Urothelium cell line (cell line): ENCODE measurements at regions not wholly inside any gene's neighbourhood (a gene's known extent, or its start where the extent isn't known, plus 50 kb on each side); places are given as distances from the start of the nearest gene placed in this dataset.
A peak's percentile ranks its signal among the peaks of the same experiment; 100 is the strongest.

Source experiments
- DNase-seq: peaks from one replicate; pipeline ENCODE4 v3.0.0; 2011; ENCODE audit warnings: low spot score, mixed read lengths
- FAIRE-seq: peaks from 2 replicates; lab custom pipeline; 2011; peaks lifted over from hg19 to GRCh38; lab: Jason Lieb, UNC

DNA sequence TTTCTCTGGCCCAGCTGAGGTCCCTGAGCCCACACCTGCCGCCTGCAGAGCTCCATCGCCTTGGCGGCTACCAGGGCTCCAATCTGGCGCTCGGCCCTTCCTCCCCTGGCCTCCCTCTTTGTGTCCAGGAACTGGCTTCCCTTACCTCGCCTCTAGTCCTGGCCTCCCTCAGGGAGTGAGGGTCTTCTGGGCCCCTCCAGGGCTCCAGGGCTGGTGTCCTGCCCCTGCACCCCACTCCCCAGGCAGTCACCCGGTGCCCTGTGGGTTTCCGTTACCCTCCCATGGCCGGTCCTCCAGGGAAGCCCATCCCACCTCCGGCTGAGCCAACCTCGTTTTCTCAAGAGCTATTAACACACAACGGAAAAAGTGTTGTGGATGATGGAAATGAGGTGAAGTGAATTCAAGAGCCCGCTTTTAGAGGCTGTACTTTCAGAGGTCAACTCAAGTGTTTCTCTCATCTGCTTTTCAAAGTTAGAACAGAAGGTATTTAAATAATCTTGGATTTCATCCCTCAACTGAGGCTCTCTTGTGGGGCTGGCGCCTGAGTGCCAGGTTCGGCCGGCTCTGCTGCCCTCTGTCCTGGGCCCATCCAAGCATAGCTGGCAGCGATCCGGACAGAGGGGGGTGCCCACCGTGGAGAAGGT is 131.9 kb downstream of the ASB1 start:
- FAIRE-seq, result no peak
- no peak for DNase-seq

- FAIRE-seq (no peak), DNase-seq (no peak)
Measured at GRCh38 chr2:238560234-238560633, 133.5 kb downstream of the ASB1 start.

DNA sequence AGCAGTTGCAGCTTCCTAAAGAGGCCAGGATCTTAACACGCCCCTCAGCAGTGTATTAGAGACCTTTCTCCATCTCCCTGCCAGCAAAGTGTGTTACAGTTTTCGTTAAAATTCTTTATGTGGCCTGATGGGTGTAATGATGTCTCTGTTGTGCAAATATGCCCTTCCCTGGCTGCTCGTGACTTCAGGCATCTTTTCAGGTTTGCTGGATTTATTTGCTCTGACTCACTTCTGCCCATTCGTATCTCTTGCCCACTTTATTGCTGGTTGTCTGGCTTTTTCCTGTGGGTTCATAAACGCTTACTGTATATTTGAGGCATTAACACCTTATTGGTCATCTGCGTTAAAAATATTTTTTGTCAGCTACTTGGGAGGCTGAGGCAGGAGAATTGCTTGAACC is 134.5 kb downstream of the ASB1 start:
- DNase-seq, result peak; percentile 62

DNA sequence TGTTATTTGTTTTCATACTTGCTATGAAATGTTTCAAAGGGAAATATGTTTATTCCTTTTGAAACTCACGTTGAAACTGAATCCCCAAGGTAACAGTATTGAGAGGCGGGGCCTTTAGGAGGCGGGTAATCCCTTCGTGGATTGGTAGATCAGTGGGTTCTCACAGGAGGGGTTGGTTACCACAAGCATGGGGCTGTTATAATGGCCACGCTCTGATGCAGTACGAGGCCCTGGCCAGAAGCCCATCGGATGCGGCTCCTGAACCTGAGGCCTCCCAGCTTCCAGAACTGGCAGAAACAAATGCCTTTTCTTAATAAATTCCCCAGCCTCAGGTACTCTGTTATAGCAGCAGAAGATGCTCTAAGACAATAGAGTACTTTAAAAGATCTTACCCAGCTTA is 135.7 kb downstream of the ASB1 start:
- FAIRE-seq (no peak), DNase-seq (no peak)

More for the DNA sequence above, 134.5 kb downstream of the ASB1 start:
- no peak for FAIRE-seq

GRCh38 chr2:238563551-238563950 is 136.8 kb downstream of the ASB1 start:
- no peak for DNase-seq
- no peak for FAIRE-seq

DNA sequence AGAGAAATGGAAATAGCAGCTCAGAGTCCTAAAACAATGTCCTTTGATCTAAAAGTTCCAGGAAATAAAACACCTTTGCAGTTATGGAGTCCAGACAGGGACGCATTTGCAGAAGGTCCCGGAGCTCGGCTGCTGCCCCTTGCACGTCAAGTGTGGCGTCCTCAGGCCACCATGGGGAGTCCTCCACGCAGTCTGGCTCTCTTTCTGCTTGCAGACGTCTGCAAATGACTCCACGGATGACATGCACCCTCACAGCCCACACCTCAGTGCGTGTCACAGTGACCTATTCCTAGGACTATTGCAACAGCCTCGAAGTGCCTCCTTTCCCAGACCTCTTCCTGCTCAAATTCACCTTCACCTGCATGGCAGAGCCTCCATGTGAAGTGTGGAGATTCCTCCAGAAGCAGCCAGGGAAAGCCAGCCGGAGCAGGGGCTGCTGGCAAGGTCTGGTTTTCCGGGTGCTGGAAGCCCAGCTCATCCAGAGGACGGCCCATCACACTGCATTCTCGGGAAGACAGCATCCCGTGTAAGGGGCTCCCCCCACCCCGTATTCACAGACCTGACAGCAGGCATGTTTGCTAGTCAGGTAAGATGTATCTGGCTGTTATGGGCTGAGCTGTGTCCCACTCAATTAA is 137.7 kb downstream of the ASB1 start:
- FAIRE-seq, result no peak
- no peak for DNase-seq

- FAIRE-seq, result no peak
Measured at GRCh38 chr2:238565031-238565430, 138.3 kb downstream of the ASB1 start.

GRCh38 chr2:238566001-238566645 is 139.4 kb downstream of the ASB1 start:
- no peak for FAIRE-seq
- no peak for DNase-seq

More at GRCh38 chr2:238565031-238565430, 138.3 kb downstream of the ASB1 start:
- DNase-seq, result no peak

DNA sequence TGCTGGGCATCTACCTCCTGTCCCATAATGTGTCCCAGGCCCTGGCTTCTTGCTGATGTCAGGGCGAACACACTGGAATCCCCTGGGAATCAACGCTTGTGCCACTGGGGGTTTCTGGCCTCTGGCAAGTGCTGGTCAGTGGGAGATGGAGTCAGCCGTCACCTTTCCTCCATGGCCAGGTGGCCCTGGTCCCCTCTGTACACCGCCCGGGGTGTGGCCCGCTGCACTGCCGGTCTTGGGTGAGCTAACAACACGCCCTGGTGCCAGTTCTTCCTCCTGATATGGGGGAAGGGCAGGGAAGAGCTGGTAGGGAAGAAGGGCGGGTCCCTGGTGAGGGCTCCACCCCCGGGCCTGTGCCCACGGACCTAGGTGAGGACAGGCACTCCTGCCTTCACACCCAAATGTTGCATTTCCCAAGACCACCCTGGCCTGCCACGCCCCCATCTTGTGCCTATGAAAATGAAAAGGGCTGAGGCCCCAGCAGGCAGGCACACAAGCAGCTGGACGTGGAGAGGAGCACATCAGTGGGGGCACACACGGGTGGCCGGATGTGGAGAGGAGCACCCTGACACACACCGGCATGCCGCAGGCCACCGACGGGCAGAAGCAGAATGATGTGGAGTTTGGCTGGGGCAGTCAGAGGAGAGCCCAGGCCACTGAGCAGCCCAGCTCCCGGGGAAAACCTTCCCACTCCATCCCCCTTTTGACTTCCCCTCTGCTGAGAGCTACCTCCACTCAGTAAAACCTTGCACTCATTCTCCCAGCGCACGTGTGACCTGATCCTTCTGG is 140.5 kb downstream of the ASB1 start:
- FAIRE-seq (no peak), DNase-seq (no peak)

- FAIRE-seq, result no peak
Measured at GRCh38 chr2:238567996-238568395, 141.3 kb downstream of the ASB1 start.

DNA sequence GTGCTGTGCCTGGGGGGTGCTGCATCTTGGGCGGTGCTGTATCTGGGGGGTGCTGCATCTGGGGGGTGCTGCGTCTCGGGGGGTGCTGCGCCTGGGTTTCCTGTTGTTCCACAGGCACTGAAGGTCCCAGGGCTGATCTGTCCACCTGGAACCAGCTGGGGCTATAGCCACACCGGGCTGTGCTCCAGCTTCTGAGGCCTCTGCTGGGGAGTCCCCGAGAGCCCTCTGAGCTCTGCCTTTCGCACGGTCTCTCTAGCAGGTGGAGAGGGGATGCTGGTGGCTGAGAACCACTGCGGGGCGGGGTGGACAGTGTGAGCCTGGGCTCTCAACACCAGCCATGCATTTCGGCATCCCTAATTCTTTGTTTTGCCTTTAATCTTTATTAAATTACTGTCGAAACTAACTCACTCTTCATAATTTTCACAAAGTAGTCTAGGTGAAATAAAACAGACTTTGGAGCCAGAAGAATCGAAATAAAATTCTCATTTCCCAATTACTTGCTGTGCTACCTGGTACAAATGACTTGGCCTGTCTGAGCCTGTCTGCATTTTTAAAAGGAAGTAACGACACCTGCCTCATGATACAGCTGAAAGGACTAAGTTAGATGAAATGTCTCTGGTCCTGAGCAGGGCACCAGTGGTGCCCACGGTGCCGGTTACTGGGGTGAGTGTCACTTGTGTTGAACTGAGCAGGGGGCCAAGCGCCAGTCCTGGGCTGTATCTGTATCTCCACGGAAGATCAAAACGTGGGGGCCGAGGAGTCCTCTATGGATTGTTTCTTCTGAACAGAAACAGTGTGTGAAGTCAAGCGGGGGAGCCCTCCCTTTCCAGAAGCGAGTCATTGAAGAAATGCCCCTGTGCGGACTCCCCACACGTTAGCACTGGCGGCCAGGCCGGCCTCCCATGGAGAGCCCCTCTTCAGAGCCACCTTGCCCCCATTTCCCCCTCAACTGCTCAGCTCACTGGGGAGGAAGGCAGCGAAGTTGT is 142.0 kb downstream of the ASB1 start:
- no peak for DNase-seq
- no peak for FAIRE-seq

More at GRCh38 chr2:238567996-238568395, 141.3 kb downstream of the ASB1 start:
- no peak for DNase-seq

DNA sequence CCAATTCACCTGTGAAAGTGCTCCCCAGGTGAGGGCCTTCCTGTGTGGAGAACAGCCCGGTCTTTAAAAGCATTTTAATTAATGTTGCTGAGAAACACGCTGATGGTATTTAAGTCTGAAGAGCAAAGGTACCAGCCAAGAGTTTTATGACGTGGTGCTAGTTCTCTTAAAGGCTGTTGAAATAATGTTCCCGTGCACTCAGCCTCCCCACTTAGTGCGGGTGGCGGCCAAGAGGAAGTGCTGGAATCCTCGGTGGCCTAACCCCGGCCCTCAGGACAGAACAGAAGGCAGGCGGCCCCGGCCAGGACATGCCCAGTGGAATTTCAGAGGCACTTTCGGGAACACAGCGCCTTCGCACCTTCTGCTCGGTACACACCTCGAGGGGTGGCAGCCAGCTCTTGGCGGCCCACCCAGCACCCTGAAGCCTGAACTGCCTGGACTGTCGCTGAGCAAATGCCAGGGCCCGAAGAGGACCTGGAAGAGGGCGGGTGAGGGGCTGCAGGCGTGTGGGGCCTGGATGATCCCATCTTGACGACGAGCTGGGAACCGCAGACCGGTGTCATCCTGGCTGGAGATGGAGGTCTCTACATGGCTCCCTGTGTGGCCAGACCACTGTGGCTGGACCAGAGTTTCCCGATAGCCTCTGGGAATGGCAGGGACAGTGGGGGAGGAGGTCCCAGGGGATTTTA is 142.9 kb downstream of the ASB1 start:
- no peak for FAIRE-seq
- DNase-seq, result no peak

DNA sequence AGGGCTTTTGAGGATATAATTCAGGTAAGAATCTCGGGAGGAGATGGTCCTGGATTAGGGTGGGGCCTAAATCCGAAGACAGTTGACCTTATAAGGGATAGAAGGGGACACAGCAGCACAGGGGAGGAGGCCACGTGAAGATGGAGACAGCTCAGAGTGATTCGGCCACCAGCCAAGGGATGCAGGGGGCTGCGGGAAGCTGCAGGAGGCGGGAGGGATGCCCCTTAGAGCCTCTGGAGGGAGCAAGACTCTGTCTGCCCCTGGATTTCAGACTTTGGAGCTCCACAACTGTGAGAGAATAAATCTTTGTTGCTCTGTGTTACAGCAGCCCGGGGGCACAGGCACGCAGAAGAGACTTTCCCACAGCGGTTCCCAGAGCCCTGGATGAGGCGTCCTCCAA is 143.7 kb downstream of the ASB1 start:
- FAIRE-seq, result no peak
- no peak for DNase-seq

GRCh38 chr2:238570926-238571325 is 144.2 kb downstream of the ASB1 start:
- no peak for DNase-seq
- no peak for FAIRE-seq

DNA sequence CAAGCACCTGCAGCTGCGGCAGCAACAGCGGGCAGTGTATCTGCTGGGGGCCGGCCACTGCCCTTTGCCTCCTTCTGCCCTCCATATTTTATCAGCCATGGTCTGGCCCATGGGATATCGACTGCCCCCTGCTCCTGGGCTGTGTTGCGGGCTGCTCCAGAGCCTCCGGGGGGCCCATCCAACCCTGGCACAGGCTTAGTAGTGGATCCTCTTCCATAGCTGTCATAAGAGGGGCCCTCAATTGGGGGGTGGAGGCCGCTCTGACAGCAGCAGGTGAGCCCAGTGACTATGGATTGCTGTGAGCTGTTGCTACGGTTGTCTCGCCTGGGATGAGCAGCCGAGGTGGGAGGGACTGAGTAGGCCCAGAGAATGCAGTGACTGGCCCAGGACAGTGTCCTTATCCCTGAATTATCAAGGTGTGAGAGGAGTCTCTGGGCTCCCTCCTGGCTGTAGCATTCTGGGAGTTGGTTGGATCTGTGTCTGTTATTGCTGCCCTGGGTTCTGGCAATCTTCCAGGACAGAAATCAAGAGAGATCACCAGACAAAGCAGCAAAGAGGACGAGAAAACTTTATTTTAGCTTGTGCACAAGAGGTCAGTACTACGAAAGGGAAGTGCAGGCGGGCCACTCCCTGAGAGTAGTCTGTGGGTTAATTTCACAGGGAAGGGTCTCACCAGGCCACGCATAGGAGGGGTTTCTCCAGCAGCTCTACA is 145.1 kb downstream of the ASB1 start:
- no peak for FAIRE-seq

GRCh38 chr2:238573065-238573778 is 146.5 kb downstream of the ASB1 start:
- DNase-seq, result peak; percentile 28
- FAIRE-seq, result no peak

More for the DNA sequence above, 145.1 kb downstream of the ASB1 start:
- no peak for DNase-seq

DNA sequence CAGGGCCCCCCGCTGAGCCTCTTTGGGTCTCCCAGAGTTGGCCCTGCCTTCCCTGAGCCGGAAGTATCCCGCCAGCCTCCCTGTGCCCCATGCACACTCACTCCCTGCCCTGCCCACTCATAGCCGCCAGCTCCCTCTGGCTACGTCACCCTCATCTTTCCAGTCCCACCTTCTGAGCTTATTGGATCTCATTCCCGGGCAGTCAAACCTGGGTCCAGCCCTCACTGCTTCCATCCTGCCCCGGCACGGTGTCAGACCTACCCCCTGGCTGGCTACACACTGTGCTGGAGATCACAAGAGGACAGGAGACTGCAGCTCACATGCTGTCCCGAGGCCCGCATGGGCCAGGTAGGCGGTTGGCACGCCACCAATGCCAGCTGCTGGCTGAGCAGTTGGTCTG is 147.2 kb downstream of the ASB1 start:
- FAIRE-seq, result no peak
- no peak for DNase-seq
